ENCODE measurements at regions not wholly inside any gene's neighbourhood (a gene's known extent, or its start where the extent isn't known, plus 50 kb on each side); places are given as distances from the start of the nearest gene placed in this dataset.
A peak's percentile ranks its signal among the peaks of the same experiment; 100 is the strongest.
"Not testable (repeated sequence)": the region's sequence is repeated elsewhere in the genome, so short reads cannot be mapped to it uniquely, and the experiment has no call there.

DNA sequence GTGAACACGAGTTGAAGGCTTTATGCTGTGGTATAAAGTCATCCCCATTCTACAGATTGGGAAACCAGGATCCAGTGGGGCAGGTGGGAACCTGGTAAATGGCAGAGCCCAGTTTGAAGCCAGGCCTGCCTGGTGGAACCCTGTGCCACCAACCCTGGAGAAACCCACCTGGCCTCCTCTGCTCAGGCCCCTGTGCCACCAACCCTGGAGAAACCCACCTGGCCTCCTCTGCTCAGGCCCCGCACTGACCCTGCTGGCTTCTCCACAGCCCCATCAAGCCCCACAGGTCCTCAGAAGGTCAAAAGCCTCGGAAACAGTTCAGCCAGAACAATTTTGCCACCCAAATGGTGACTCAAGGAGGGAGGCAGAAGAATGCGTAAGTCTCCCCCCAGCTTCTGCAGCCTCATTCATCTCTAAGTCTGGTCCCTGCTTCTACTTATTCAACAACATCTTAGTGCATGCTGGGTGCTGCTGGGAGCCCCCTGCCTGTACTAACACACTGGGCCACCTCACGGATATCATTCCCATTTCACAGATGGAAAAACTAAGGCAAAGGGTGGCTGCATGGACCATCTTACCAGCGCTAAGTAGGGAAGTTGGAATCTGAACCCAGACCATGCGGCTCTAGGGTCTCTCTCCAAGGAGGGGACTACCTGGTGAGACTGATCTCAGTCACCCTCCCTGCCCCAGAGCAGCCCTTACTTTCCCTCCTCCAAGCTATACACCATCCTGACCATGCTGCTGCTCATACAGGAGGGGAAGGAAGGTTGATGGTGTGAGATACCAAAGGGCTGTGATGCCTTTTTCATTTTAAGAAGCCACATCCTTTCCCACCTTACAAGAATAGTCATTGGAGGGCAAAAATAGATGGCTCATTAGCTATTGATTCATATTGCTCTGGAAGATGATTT, 93.7 kb upstream of the ID2 start:
- peak; percentile 21 for DNase-seq

DNA sequence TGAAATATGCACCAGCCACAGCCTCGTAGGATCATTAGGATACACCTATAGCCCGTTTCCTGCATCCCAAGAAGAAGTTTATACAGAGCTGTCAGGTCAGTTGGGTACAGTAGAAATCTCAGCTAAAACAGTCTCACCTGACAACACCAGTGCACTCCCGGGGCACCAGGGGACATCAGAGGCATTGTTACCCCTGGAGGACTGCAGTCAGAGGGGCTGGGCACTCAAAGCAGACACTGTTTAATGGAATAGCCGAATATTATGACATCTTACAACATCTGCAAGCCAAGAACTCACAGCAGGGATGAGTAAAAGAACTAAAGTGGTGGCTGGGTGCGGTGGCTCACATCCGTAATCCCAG, 93.0 kb upstream of the ID2 start:
- no peak for DNase-seq

DNA sequence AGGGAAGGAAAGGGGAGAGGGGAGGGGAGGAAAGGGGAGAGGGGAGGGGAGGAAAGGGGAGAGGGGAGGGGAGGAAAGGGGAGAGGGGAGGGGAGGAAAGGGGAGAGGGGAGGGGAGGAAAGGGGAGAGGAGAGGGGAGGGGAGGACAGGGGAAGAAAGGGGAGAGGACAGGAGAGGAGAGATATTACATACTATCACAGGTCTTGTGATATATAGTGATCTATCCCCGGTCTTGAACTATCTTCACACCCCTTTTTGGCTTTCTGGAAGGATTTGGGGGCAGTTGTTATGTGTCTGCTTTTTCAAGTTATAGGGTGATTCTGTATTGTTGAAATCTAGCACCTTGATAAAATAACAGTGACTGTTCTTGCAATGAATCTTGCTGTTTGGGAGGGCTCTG, 92.1 kb upstream of the ID2 start:
- DNase-seq: no peak

DNA sequence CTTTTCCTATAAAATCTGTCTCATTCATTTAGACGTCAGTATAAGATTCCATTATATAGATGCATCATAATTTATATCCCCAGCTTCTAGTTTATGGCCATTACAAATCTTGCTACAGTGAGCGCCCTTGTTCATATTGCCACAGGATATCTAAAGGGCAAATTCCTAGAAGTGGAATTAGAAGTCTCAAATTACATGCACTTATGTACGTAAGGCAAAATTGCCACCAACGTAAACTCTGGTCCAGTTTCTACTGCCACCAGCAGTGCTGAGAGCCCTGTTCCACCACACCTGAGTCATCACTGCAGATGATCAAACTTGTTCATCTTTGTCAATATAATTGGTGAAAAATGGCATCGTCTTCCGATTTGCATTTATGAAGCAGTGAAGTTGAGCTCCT, 90.9 kb upstream of the ID2 start:
- no peak for DNase-seq

DNA sequence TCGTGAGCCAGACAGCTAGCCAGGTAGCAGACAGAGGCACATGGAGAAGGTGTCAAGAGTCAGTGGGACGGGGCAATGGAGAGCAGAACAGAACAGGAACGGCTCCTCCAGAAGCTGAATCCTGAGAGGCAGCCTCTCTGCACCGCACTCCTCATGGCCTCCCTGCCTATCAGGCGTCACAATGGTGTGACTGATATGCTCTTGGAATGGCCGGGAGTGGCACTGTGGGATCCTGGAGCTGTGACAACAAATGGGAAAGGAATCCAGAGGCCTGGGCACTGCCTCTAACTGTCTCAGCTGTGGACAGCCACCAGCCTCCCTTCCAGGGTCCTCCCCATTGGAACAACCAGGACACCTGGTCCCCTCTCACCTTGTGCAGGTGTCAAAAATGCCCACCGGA, 89.1 kb upstream of the ID2 start:
- no peak for DNase-seq

DNA sequence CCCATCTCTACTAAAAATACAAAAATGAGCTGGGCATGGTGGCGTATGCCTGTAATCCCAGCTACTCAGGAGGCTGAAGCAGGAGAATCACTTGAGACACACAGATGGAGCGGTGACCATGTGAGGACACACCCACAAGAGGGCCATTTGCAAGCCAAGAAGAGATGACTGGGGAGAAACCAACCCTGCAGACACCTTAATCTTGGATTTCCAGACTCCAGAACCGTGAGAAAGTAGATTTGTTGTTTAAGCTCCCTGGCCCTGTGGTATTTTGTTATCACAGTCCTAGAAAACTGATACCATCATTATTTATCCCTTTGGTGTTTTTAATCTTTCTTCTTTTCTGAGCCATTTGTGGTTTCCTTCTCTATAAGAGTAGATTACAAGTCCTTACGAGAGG, 88.6 kb upstream of the ID2 start:
- no peak for DNase-seq

DNA sequence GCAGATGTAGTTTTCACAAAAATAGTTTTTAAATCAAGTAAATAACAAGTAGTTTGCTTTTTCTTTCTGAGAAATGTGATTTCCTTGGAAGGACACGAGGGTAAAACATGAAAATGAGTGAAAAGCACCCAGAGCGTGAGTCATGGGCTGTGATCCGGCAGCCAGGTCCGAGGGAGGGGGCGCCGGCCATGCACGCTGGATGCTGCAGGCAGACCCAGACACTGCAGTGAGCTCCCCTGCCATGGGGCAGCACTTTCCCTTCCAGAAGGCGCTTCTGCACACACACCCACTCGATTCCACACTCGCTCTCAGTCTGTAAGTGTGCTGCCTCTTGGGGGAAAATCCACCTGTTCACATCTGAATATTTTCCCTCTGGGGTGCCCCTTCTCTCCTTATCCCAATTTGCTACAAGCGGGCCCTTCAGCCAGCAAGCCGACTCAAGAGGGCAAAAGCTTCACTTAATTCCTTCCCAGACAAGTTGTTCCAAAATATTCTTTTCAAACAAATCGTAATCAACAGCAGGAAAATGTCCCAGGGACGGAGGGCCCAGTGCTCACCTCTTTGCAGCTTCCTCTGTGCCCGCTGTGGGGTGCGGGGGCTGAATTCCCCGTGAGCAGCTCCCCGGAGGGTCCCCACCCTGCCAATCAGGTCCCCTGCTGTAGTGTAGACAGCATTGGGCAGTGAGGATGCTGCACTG, 87.0 kb upstream of the ID2 start:
- no peak for DNase-seq

DNA sequence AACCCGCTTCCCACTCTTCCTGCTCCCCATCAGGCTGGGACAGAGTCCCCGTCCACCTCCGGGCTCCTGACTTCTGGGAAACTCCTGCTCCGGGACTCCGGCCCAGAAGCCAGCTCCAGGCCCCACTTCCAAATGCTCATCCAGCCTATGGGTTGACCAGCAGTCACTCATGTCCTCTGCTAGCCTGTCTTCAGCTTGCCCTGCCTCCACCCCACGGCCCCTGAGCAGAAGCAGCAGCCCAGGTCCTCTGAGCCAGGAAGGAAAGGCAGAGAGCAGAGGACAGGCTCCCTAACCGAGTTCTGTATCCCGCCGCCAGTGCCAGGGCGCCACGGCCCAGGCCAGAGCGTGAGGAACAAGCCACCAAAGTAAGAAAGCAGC, 86.4 kb upstream of the ID2 start:
- no peak for DNase-seq

DNA sequence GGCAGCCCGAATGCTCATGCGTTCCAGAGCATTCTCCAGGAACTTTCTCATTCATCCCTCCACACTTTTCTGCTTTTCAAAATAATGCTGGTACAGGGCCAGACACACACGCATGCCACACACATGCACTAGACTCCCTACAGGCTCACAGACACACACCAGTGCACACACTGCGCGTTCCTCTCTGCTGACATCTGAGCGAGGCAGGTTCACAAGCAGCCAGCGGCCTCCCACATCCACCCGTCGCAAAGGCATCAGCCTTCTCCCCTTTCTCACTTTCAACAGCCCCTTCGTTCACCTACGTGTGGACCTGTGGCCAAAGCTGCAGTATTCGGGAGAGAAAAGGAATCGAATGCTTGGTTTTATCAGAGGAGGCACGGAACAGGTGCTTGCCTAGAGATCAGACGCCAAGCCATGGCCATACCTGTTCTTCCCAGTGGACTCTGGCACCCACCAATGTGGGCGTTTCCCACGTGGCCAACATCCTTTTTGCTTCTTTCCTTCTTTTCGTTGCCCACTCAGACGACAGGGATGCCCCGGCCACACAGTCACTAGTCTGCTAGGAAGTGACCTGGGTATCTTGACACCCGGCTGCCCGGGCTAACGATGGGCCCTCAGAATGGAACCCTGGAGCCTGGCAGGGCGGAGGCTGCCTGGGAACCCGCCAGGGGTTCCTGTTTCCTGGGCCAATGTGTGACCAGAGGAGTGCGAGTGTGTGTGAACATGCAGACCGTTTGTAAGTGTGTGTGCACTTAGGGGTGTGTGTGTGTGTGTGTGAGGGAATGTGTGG, 85.8 kb upstream of the ID2 start:
- no peak for DNase-seq

DNA sequence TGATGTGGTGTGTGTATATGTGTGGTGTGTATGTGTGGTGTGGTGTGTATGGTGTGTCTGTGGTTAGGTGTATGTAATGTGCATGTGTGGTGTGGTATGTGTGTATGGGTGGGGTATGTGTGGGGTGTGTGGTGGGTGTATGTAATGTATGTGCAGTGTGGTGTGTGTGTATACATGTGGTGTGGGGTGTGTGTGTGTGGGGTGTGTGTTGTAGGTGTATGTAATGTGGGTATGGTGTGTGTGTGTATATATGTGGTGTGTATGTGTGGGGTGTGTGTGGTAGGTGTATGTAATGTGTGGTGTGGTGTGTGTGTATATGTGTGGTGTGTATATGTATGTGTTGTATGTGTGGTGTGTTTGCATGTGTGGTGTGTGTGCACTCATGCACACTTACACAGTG, 84.8 kb upstream of the ID2 start:
- no peak for DNase-seq

DNA sequence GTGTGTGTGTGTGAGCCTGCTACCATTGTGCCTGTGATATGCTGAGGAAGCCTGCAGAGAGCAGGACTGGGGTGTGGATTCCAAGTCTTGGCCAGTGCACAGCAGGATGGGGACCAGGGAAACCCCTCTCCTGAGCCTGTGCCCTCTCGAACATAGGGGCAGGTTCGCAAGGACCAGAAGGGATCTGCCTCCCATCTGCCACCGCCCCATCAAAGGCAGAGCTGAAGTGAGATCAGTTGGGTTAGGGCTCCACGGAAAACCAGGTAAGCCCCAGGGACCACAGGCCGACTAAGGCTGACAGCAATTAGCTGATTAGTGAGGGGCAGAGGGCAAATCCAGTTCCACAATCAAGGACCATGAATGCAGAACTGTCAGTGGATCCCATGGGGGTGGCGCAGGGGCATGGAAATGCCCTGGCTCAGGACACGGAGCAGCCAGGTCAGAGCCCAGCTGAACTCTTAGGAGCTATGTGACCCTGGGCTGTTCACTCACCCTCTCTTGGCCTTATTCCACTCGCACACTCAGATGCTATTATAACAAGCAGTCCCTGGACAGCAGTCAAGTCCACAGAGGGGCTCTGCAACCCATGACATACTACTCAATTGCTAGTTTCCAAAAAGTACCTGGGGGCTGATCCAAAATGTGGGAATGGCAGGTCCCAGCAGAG, 84.2 kb upstream of the ID2 start:
- no peak for DNase-seq

DNA sequence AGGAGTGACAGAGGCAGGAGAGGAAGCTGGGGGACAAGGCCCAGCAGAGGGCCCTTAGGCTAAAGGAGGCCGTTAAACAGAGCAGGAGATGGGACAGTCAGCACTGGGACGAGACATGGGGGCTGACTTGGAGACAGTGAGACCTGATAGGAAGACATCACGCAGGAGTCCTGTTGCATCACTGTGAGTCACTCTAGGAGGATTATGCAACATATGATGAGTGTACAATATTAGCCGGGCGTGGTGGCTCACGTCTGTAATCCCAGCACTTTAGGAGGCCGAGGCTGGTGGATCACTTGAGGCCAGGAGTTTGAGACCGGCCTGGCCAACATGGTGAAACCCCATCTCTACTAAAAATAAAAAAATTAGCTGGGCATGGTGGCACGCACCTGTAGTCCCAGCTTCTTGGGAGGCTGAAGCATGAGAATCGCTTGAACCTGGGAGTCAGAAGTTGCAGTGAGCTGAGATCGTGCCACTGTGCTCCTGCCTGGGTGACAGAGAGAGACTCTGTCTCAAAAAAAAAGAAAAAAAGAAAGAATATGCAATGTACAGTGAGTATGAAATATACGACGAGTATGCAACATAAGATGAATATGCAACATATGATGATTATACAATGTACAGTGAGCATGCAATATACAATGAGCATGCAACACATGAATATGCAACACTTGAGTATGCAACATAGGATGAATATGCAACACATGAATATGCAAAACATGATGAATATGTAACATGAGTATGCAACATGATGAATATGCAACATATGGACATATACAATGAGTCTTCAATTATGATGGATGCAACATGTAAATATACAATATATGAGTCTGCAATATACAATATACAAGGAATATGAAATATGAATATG, 83.3 kb upstream of the ID2 start:
- peak; percentile 11 for DNase-seq

DNA sequence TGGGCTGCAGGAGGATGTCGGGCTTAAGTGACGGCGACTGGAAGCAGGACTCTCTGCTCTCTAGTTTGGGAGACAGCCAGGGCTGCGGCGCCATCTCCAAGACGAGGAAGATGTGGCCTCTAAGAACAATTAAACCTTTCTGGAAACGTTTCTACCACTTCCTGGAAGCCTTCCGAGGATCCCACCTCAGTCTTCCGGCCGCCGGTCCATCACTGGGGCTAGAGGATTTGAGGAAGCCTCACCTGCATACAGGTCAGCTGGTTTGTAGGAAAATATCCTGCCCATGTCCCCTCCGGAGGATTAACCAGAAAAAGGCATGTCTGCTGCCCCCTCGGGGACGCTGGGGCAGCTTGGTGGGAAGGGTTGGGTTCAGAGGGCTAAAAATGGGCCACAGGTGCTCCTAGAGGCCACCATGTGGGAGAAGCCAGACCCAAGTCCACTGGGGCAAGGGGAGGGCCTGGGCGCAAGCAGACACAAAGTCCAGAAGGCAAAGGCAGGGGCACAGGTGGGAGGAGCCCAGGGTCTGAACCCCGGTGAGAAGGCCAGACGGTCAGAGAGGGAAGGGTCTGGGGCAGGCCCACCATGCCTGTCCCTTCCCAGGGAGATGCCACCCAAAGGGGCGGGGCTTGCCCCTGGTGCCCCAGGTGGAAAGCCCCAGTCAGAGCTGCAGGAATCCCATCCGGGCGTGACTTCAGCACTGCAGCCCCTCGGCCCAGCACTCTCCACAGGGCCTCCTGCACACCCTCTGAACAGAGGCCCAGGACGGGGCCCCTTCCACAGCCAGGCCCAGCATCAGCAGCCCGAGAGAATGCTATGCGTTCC, 82.2 kb upstream of the ID2 start:
- no peak for DNase-seq

DNA sequence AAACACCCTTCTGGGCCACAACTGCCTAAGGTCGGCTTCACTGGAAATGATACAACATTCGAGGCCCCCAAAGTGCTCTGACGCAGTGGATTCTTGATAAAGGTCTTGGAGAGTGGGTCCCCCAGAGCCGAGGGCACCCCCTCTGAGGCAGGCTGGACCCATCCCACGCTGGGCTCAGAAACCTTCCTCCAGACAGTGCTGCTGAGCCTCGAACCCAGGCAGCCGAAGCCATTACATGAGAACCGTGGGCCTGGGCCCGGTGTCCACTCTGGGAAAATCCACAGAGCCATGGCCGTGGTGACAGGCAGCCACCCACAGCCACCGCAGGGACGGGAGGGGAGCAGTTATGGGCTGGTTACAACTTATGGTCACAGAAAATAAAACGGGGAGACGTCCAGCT, 81.4 kb upstream of the ID2 start:
- DNase-seq: no peak

DNA sequence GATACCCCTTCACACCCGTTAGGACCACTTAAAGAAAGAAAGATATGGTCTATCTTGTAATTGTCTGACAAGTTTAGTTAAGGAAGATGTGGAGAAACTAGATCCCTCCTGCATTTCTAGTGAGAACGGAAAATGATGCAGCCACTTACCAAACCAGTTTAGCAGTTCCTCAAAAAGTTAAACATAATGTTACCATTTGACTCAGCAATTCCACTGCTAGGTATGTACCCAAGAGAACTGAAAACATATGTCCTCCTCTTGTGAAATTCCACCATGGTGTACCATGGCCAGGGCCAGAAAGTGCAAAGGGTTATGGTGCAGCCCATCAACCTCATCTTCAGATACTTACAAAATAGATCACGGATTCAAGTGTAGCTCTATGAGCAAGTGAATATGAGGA, 79.0 kb upstream of the ID2 start:
- no peak for DNase-seq

DNA sequence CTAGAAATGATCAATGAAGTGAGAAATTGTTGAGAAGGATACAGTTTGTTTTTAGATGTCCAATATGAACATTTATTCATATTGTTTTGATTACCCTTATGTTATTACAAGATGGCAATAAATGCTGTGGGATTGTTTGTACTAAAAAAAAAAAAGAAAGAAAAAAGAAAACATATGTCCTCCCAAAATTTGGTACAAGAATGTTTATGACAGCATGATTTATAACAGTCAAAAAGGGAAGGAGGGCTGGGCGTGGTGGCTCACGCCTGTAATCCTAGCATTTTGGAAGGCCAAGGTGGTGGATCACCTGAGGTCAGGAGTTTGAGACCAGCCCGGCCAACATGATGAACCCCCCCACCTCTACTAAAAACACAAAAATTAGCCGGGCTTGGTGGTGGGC, 78.5 kb upstream of the ID2 start:
- DNase-seq: not testable (repeated sequence)

DNA sequence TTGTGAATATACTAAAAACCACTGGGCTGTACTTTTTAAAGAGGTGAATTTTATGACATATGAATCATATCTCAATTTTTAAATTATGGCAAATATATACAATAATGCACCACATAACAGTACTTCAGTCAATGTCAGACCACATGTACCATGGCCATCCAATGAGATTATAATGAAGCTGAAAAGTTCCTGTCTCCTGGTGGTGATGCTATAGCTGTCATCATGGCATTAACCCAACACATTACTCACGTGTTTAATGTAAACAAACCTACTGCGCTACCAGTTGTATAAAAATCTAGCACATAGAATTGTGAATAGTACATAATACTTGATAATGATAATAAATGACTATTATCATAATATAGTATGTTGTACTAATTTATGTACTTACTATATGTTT, 77.6 kb upstream of the ID2 start:
- no peak for DNase-seq

DNA sequence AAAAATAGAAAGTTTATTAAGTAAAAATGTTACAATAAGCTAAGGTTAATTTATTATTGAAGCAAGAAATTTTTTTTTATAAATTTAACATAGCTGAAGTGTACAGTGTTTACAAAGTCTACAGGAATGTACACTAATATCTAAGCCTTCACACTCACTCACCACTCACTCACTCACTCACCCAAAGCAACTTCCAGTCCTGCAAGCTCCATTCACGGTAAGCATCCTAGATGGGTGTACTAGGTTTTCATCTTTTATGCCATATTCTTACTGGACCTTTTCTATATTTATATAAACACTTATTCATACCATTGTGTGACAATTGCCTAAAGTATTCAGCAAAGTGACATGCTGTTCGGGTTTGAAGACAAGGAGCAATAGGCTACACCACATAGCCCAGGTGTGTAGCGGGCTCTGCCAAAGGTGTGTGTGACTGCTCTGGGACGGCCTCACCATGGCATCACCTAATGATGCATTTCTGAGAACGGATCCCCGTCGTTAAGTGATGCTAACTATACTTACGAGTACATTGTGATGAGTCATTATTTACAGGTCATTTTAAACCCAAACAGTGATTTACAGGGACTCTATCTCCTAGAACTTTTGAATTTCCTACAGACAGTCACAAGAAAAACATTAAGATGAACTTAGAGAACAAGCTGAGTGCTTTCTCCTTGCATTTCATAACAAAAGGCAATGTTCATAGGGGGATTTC, 76.3 kb upstream of the ID2 start:
- DNase-seq: no peak

DNA sequence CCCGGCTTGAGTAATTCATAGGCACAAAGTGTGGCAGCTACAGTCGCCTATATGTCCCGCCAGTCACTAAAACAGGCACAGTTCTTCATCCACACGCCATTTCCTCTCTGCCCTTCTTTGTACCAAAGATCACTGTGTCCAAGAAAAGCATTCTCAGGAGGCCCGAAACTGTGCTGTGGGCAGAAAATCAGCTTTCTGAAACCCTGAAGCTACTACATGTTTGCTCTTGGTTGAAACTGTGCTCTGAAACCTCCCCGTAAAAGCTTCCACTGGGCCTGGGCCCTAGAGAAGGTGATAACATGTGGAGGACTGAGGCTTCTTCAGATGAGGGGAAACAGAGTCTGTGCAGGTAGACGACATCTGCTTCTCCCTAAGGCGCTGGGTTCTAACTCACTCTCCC, 75.6 kb upstream of the ID2 start:
- no peak for DNase-seq

DNA sequence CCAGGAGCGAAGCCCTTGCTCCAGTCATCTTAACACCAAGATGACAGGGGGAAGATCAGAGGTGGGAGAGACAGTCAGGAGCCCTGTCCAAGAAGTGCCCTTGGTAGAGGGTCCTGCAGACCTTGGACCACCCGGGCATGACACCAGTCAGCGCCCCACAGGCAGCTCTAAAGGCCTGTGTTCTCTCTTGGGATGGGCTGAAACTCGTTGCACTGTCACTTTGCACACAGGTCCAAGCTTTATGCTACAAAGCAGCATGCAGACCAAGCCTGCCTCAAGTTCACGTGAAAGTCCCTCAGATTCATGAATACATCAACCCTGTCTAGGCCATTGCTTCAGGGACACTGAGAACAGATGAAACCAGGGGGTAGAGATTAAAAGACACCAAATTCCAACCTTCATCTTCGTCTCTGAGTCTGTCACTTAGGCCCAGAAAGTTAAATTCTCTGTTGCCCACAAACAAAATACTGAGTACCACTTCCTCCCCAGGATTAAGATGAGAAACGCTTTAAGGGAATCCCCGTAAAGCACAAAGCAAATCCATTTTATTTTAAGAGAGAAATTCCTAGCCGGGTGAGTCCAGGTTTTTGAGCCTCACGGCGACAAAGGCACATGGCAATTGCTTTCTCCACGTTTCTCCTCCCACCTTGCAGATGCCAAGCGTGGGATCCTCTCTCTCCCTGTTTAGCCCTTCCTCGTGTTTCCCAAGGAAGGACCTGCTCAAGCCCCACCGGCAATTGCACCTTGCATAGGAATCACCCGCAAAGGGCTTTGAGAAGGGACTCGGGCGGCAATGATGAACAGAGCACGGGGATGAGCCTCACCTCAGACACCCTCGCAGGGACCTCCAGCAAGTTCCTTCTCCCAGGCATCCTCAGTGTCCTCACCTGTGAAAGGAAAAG, 75.0 kb upstream of the ID2 start:
- DNase-seq: no peak
